Lung (tissue), 11 donors: ENCODE measurements at regions not wholly inside any gene's neighbourhood (a gene's known extent, or its start where the extent isn't known, plus 50 kb on each side); places are given as distances from the start of the nearest gene placed in this dataset.

ENCODE experiments used
- ATAC-seq: fragments of 200-7000 bp; cut with Tn5 transposase; one replicate; pipeline ENCODE4 v1.9.1; 2020; ENCODE audit warnings: moderate number of reproducible peaks; ENCODE audit not compliant: insufficient read depth, low FRiP score
- DNase-seq, 3 donors: peaks; one replicate each; pipeline ENCODE4 v3.0.0-alpha.2; 2013 to 2017
- H3K27ac ChIP-seq, 2 donors: one replicate each; pipeline ENCODE4 v1.5.1; 2013; ENCODE audit warnings: mild to moderate bottlenecking in 2 of 2, moderate library complexity in 2 of 2, control low read depth in 1 of 2, inconsistent platforms in 1 of 2, low read depth in 1 of 2, low read length in 1 of 2
- H3K27me3 ChIP-seq, 3 donors: one replicate each; pipeline ENCODE4 v1.5.1; 2013; ENCODE audit warnings: low read length in 2 of 3; ENCODE audit not compliant: control insufficient read depth in 3 of 3, insufficient read depth in 3 of 3
- H3K36me3 ChIP-seq, 4 donors: one replicate each; pipeline ENCODE4 v1.5.1; 2013; ENCODE audit warnings: low read length in 4 of 4, mild to moderate bottlenecking in 1 of 4, moderate library complexity in 1 of 4; ENCODE audit not compliant: control insufficient read depth in 4 of 4, insufficient read depth in 4 of 4
- H3K4me1 ChIP-seq, 5 donors: one replicate each; pipeline ENCODE4 v1.5.1; 2013; ENCODE audit warnings: low read length in 5 of 5, mild to moderate bottlenecking in 2 of 5, moderate library complexity in 1 of 5; ENCODE audit not compliant: control insufficient read depth in 5 of 5, insufficient read depth in 5 of 5
- H3K4me3 ChIP-seq: one replicate; pipeline ENCODE4 v1.5.1; 2013; ENCODE audit warnings: mild to moderate bottlenecking, control low read depth, moderate library complexity
- H3K9ac ChIP-seq, 2 donors: one replicate each; pipeline ENCODE4 v1.5.1; 2013; ENCODE audit warnings: low read length in 2 of 2, control low read depth in 1 of 2; ENCODE audit not compliant: insufficient read depth in 1 of 2
- H3K9me3 ChIP-seq, 4 donors: one replicate each; pipeline ENCODE4 v1.5.1; 2013; ENCODE audit warnings: low read length in 3 of 4, mild to moderate bottlenecking in 1 of 4, moderate library complexity in 1 of 4; ENCODE audit not compliant: control insufficient read depth in 4 of 4, insufficient read depth in 3 of 4
- CTCF ChIP-seq: IDR thresholded peaks from 2 replicates; pipeline ENCODE4 v1.5.1; 2012; ENCODE audit warnings: mild to moderate bottlenecking; ENCODE audit errors: control extremely low read depth, extremely low read depth
- WGBS, 2 donors: extraction: QIAGEN DNeasy Blood & Tissue Kit; methylation state at CpG; one replicate each; pipeline ENCODE4 v1.1.7; 2013; 5-methylcytosine and 5-hydroxymethylcytosine counted together
- donor health status: control.
- donor health status: control.
- donor health status: Bipolar disorder and iron deficiency.
- donor health status: healthy.
- donor health status: DM: yes; HTN: yes; CAD: no.

- Histone ChIP-seq H3K27me3 (no peaks in the 10 kb centered on the region), H3K9me3 (no peaks in the 10 kb centered on the region), H3K9ac (no peak overlapping the region), H3K4me3 (no peak overlapping the region), H3K4me1 (peaks cover 0 to 19% (median 6%) of the 10 kb centered on the region in 5 donors), H3K27ac (no peak overlapping the region), H3K36me3 (no peaks in the 10 kb centered on the region)
- 26 to 34% methylated on average over 6 of the region's 6 CpGs for WGBS, 2 donors
- no peak for TF ChIP-seq CTCF
- DNase-seq (peak in 1 of 3 donors; percentile 41), ATAC-seq (no peak)
Observed at GRCh38 chr2:145811276-145812164, 1291.6 kb upstream of the ZEB2 start.

- no peak for ATAC-seq
- no peak for DNase-seq
- no peak overlapping the region for H3K27ac ChIP-seq
- H3K4me3 ChIP-seq: no peak overlapping the region
- H3K9ac ChIP-seq: no peak overlapping the region
- H3K36me3 ChIP-seq: no peaks in the 10 kb centered on the region
- peaks cover 0 to 22% (median 0%) of the 10 kb centered on the region in 5 donors for H3K4me1 ChIP-seq
- no peaks in the 10 kb centered on the region for H3K27me3 ChIP-seq
- no peaks in the 10 kb centered on the region for H3K9me3 ChIP-seq
- TF ChIP-seq CTCF: no peak
Observed at GRCh38 chr2:145807968-145808367, 1288.0 kb upstream of the ZEB2 start.

- 92 to 96% methylated on average over 3 of the region's 3 CpGs for WGBS, 2 donors
- no peak for TF ChIP-seq CTCF
Observed at GRCh38 chr2:145807554-145807953, 1287.6 kb upstream of the ZEB2 start.

More at GRCh38 chr2:145807554-145807953, 1287.6 kb upstream of the ZEB2 start:
- Histone ChIP-seq H3K27ac (no peak overlapping the region), H3K4me3 (no peak overlapping the region), H3K36me3 (no peaks in the 10 kb centered on the region), H3K4me1 (peaks cover 0 to 22% (median 0%) of the 10 kb centered on the region in 5 donors), H3K27me3 (no peaks in the 10 kb centered on the region), H3K9ac (no peak overlapping the region), H3K9me3 (no peaks in the 10 kb centered on the region)
- ATAC-seq: no peak
- DNase-seq: no peak
